Stomach (tissue), 4 donors: ENCODE measurements at regions not wholly inside any gene's neighbourhood (a gene's known extent, or its start where the extent isn't known, plus 50 kb on each side); places are given as distances from the start of the nearest gene placed in this dataset.

Source experiments
- CTCF ChIP-seq, 7 experiments: fragments of 450-650 bp in 4 of 7; fragments of 200-600 bp in 3 of 7; sonication (generic) in 3 of 7; IDR thresholded peaks; one replicate each; pipeline ENCODE4 v1.5.1; 2016 to 2019; ENCODE audit warnings: antibody characterized with exemption in 7 of 7, control low read depth in 2 of 7, mild to moderate bottlenecking in 1 of 7
- POLR2A ChIP-seq, 4 donors: fragments of 450-650 bp; IDR thresholded peaks; one replicate each; pipeline ENCODE4 v1.6.1; 2016; ENCODE audit warnings: antibody characterized with exemption in 4 of 4, control low read depth in 2 of 4, mild to moderate bottlenecking in 1 of 4, moderate library complexity in 1 of 4
- POLR2AphosphoS5 ChIP-seq, 3 donors: sonication (generic); formaldehyde crosslinking; IDR thresholded peaks; one replicate each; pipeline ENCODE4 v1.6.1; 2016; ENCODE audit warnings: antibody characterized with exemption in 3 of 3

GRCh38 chr2:84175340-84175739 is 283.7 kb downstream of the SUCLG1 start:
- no peak for TF ChIP-seq POLR2AphosphoS5 (IDR thresholded peaks at IDR 0.05)
- no peak for TF ChIP-seq CTCF (IDR thresholded peaks at IDR 0.05)
- TF ChIP-seq POLR2A (IDR thresholded peaks at IDR 0.05), result no peak
